H1 (cell line): ENCODE measurements at regions not wholly inside any gene's neighbourhood (a gene's known extent, or its start where the extent isn't known, plus 50 kb on each side); places are given as distances from the start of the nearest gene placed in this dataset.

Source experiments
- CTCF ChIA-PET: fragments of 300-600 bp; sonication (Branson Sonifier 250); formaldehyde crosslinking; loops from one replicate; lab custom pipeline; 2021; ENCODE audit not compliant: partially characterized antibody; lab: Charles Lee
- POLR2A ChIA-PET: fragments of 300-600 bp; sonication (Branson Sonifier 250); formaldehyde crosslinking; loops from one replicate; lab custom pipeline; 2021; ENCODE audit warnings: inconsistent platforms; ENCODE audit not compliant: partially characterized antibody; lab: Charles Lee
- DNase-seq, 2 experiments: peaks; one replicate each; pipeline versions ENCODE4 v3.0.0 to v3.0.0-alpha.2; 2010 to 2022; ENCODE audit warnings: low spot score in 2 of 2, low read depth in 1 of 2, mixed read lengths in 1 of 2
- FAIRE-seq: peaks from 2 replicates; lab custom pipeline; 2011; peaks lifted over from hg19 to GRCh38; lab: Jason Lieb, UNC
- H2AFZ ChIP-seq: 2 replicates; pipeline ENCODE4 v1.8.1; 2012; ENCODE audit warnings: low read length, inconsistent platforms
- H2AK5ac ChIP-seq: 2 replicates; pipeline ENCODE4 v1.6.1; 2013; ENCODE audit warnings: low read depth, low read length
- H2BK120ac ChIP-seq: replicated peaks from 2 replicates; pipeline ENCODE3; 2013; ENCODE audit warnings: low read depth, low read length, inconsistent platforms
- H2BK12ac ChIP-seq: 2 replicates; pipeline ENCODE4 v1.6.1; 2013; ENCODE audit warnings: low read depth, low read length
- H2BK15ac ChIP-seq: 2 replicates; pipeline ENCODE4 v1.6.1; 2013; ENCODE audit warnings: low read length
- H2BK20ac ChIP-seq: 2 replicates; pipeline ENCODE4 v1.6.1; 2013; ENCODE audit warnings: low read length
- H2BK5ac ChIP-seq: 2 replicates; pipeline ENCODE4 v1.6.1; 2013; ENCODE audit warnings: low read depth, low read length
- H3K14ac ChIP-seq: 2 replicates; pipeline ENCODE4 v1.6.1; 2013; ENCODE audit warnings: inconsistent platforms; ENCODE audit not compliant: insufficient read length
- H3K18ac ChIP-seq: 2 replicates; pipeline ENCODE4 v1.6.1; 2013; ENCODE audit warnings: low read length; ENCODE audit errors: extremely low read depth
- H3K23ac ChIP-seq: 2 replicates; pipeline ENCODE4 v1.6.1; 2013; ENCODE audit warnings: inconsistent platforms; ENCODE audit not compliant: insufficient read length
- H3K23me2 ChIP-seq: 2 replicates; pipeline ENCODE4 v1.6.1; 2013; ENCODE audit warnings: low read depth, low read length
- H3K27ac ChIP-seq: 2 replicates; pipeline ENCODE4 v1.6.1; 2011; ENCODE audit warnings: low read depth, low read length, inconsistent platforms
- H3K27me3 ChIP-seq, 4 experiments: replicated peaks in 1 of 4; 1 replicate in 1 of 4; 2 replicates in 3 of 4; pipeline versions ENCODE4 v1.6.1 to v1.8.1; 2011 to 2013; ENCODE audit warnings: low read length in 3 of 4, mild to moderate bottlenecking in 3 of 4, inconsistent platforms in 2 of 4, mixed read lengths in 2 of 4, moderate library complexity in 1 of 4; ENCODE audit not compliant: control insufficient read depth in 3 of 4, insufficient read depth in 3 of 4; ENCODE audit errors: extremely low read depth in 1 of 4
- H3K36me3 ChIP-seq, 4 experiments: 2 replicates each; pipeline versions ENCODE4 v1.6.1 to v1.8.1; 2011 to 2013; ENCODE audit warnings: mild to moderate bottlenecking in 4 of 4, low read length in 3 of 4, moderate library complexity in 2 of 4, control low read depth in 1 of 4, inconsistent platforms in 1 of 4; ENCODE audit not compliant: insufficient read depth in 4 of 4, control insufficient read depth in 2 of 4
- H3K4ac ChIP-seq: replicated peaks from 2 replicates; pipeline ENCODE3; 2013; ENCODE audit warnings: low read length, low read depth, mixed read lengths, inconsistent platforms; ENCODE audit not compliant: insufficient read length
- H3K4me1 ChIP-seq, 4 experiments: replicated peaks in 1 of 4; 1 replicate in 1 of 4; 2 replicates in 3 of 4; pipeline versions ENCODE4 v1.6.1 to v1.8.1; 2011 to 2013; ENCODE audit warnings: low read length in 3 of 4, inconsistent platforms in 2 of 4, mixed read lengths in 1 of 4; ENCODE audit not compliant: insufficient read depth in 4 of 4, control insufficient read depth in 3 of 4
- H3K4me2 ChIP-seq, 2 experiments: 2 replicates each; pipeline versions ENCODE4 v1.6.1 to v1.8.1; 2011 to 2013; ENCODE audit warnings: low read depth in 2 of 2, low read length in 2 of 2, control low read depth in 1 of 2, inconsistent platforms in 1 of 2, mild to moderate bottlenecking in 1 of 2; ENCODE audit not compliant: insufficient read depth in 1 of 2
- H3K4me3 ChIP-seq, 4 experiments: fragments of 200-600, 300-600 bp in 1 of 4; sonication (generic), shearing (Covaris generic), sonication (Bioruptor Twin) in 1 of 4; 2 replicates each; pipeline versions ENCODE4 v1.5.1 to v1.8.1; 2011 to 2016; ENCODE audit warnings: low read length in 4 of 4, low read depth in 3 of 4, control low read depth in 2 of 4, inconsistent platforms in 2 of 4, mild to moderate bottlenecking in 2 of 4, mixed read lengths in 1 of 4, moderate library complexity in 1 of 4; ENCODE audit not compliant: insufficient read depth in 2 of 4; ENCODE audit errors: extremely low read depth in 1 of 4
- H3K56ac ChIP-seq: replicated peaks from 2 replicates; pipeline ENCODE3; 2013; ENCODE audit warnings: low read depth, mild to moderate bottlenecking, mixed read lengths, low read length, inconsistent platforms; ENCODE audit not compliant: insufficient read length
- H3K79me1 ChIP-seq: 2 replicates; pipeline ENCODE4 v1.6.1; 2013; ENCODE audit warnings: low read depth, low read length, control low read depth
- H3K79me2 ChIP-seq, 2 experiments: 2 replicates each; pipeline versions ENCODE4 v1.6.1 to v1.8.1; 2012 to 2013; ENCODE audit warnings: low read length in 2 of 2, mild to moderate bottlenecking in 2 of 2, inconsistent platforms in 1 of 2; ENCODE audit not compliant: insufficient read depth in 2 of 2, control insufficient read depth in 1 of 2
- H3K9ac ChIP-seq, 4 experiments: replicated peaks in 1 of 4; 1 replicate in 1 of 4; 2 replicates in 3 of 4; pipeline versions ENCODE4 v1.6.1 to v1.8.1; 2011 to 2013; ENCODE audit warnings: low read depth in 3 of 4, low read length in 3 of 4, control low read depth in 2 of 4, mild to moderate bottlenecking in 2 of 4, moderate library complexity in 2 of 4, inconsistent platforms in 1 of 4; ENCODE audit errors: extremely low read depth in 1 of 4
- H3K9me3 ChIP-seq, 2 experiments: 2 replicates each; pipeline versions ENCODE4 v1.6.1 to v1.8.1; 2012 to 2013; ENCODE audit warnings: mild to moderate bottlenecking in 2 of 2, moderate library complexity in 2 of 2, control low read depth in 1 of 2, inconsistent platforms in 1 of 2, low read depth in 1 of 2, low read length in 1 of 2, mixed read lengths in 1 of 2; ENCODE audit not compliant: insufficient read depth in 2 of 2
- H4K20me1 ChIP-seq, 2 experiments: replicated peaks in 1 of 2; 2 replicates each; pipeline versions ENCODE3 to v1.8.1; 2011 to 2013; ENCODE audit warnings: inconsistent platforms in 2 of 2, low read length in 2 of 2, mild to moderate bottlenecking in 1 of 2; ENCODE audit not compliant: insufficient read depth in 2 of 2, control insufficient read depth in 1 of 2
- H4K5ac ChIP-seq: 2 replicates; pipeline ENCODE4 v1.6.1; 2013; ENCODE audit warnings: low read length, low read depth, mixed read lengths, inconsistent platforms; ENCODE audit not compliant: insufficient read length
- H4K8ac ChIP-seq: 2 replicates; pipeline ENCODE4 v1.8.0; 2013; ENCODE audit warnings: mild to moderate bottlenecking, moderate library complexity, low read length, inconsistent platforms; ENCODE audit not compliant: insufficient read depth; ENCODE audit errors: extremely low read depth
- H4K91ac ChIP-seq: replicated peaks from 2 replicates; pipeline ENCODE3; 2013; ENCODE audit warnings: low read length, mixed read lengths, inconsistent platforms; ENCODE audit not compliant: insufficient read length
- ATF2 ChIP-seq: IDR thresholded peaks from 2 replicates; pipeline ENCODE4 v1.6.1; 2012; ENCODE audit warnings: low read length, inconsistent platforms
- CEBPB ChIP-seq: IDR thresholded peaks from 2 replicates; pipeline ENCODE4 v1.6.1; 2012; ENCODE audit warnings: low read depth, low read length
- EP300 ChIP-seq, 2 experiments: IDR thresholded peaks; 1 replicate in 1 of 2; 2 replicates in 1 of 2; pipeline ENCODE4 v1.6.1; 2011 to 2012; ENCODE audit warnings: low read depth in 2 of 2, low read length in 2 of 2, mild to moderate bottlenecking in 2 of 2, borderline replicate concordance in 1 of 2, inconsistent platforms in 1 of 2, moderate library complexity in 1 of 2
- GABPA ChIP-seq: IDR thresholded peaks from 2 replicates; pipeline ENCODE4 v1.6.1; 2011; ENCODE audit warnings: mild to moderate bottlenecking, low read length, moderate library complexity, borderline replicate concordance; ENCODE audit not compliant: insufficient read depth
- KDM1A ChIP-seq: fragments of 200-600, 300-600 bp; sonication (generic); IDR thresholded peaks from 2 replicates; pipeline ENCODE4 v1.7.1; 2016; ENCODE audit warnings: mild to moderate bottlenecking, low read length, borderline replicate concordance
- KDM4A ChIP-seq: IDR thresholded peaks from one replicate; pipeline ENCODE4 v1.7.1; 2012; ENCODE audit warnings: low read depth, mild to moderate bottlenecking, moderate library complexity, low read length, inconsistent platforms; ENCODE audit not compliant: severe bottlenecking
- KDM5A ChIP-seq: fragments of 200-600 bp; IDR thresholded peaks from 2 replicates; pipeline ENCODE4 v1.7.1; 2012; ENCODE audit warnings: mild to moderate bottlenecking, low read length, inconsistent platforms, mixed read lengths
- NANOG ChIP-seq: IDR thresholded peaks from 2 replicates; pipeline ENCODE4 v1.6.1; 2011; ENCODE audit warnings: low read length, low read depth, mild to moderate bottlenecking, inconsistent platforms; ENCODE audit not compliant: insufficient read depth, poor library complexity, severe bottlenecking
- PHF8 ChIP-seq: fragments of 200-600 bp; sonication (generic); conservative IDR thresholded peaks from 2 replicates; pipeline ENCODE4 v1.7.1; 2012; ENCODE audit warnings: low read depth, mild to moderate bottlenecking, inconsistent platforms, low read length, moderate library complexity
- SIN3A ChIP-seq, 2 experiments: IDR thresholded peaks in 1 of 2; conservative IDR thresholded peaks in 1 of 2; 2 replicates each; pipeline ENCODE4 v1.6.1; 2011 to 2012; ENCODE audit warnings: low read length in 2 of 2, improper control_type of control experiment in 1 of 2, low read depth in 1 of 2, mild to moderate bottlenecking in 1 of 2
- TAF1 ChIP-seq: IDR thresholded peaks from 2 replicates; pipeline ENCODE4 v1.6.1; 2011; ENCODE audit warnings: mild to moderate bottlenecking, low read depth, low read length
- TCF12 ChIP-seq: IDR thresholded peaks from 2 replicates; pipeline ENCODE4 v1.6.1; 2011; ENCODE audit warnings: low read depth, mild to moderate bottlenecking, low read length
- WGBS, 2 experiments: shearing (Covaris generic) in 1 of 2; methylation state at CpG; one replicate each; pipeline versions ENCODE4 v1.1.6 to v1.1.7; 2013 to 2015; ENCODE audit warnings: low lambda C conversion rate in 2 of 2, mixed read lengths in 2 of 2, inconsistent platforms in 1 of 2, low coverage in 1 of 2, missing lambda C conversion rate in 1 of 2; ENCODE audit not compliant: insufficient replicate concordance in 2 of 2, insufficient coverage in 1 of 2, insufficient read length in 1 of 2; ENCODE audit errors: extremely low coverage in 1 of 2, missing lambda C conversion rate in 1 of 2; 5-methylcytosine and 5-hydroxymethylcytosine counted together

- H3K14ac ChIP-seq: no peak overlapping the region
- H2BK15ac ChIP-seq: no peak overlapping the region
- no peaks in the 10 kb centered on the region for H3K36me3 ChIP-seq
- no peak overlapping the region for H2AFZ ChIP-seq
- no peak overlapping the region for H2BK5ac ChIP-seq
- no peak overlapping the region for H3K9ac ChIP-seq
- H2AK5ac ChIP-seq: no peak overlapping the region
- no peak overlapping the region for H3K27ac ChIP-seq
- no peaks in the 10 kb centered on the region for H4K20me1 ChIP-seq
- WGBS, 2 experiments: 89% methylated on average over 11 of the region's 15 CpGs; no CpG with 5 or more reads in 1 of the 2 experiments
- H3K18ac ChIP-seq: no peak overlapping the region
- FAIRE-seq: no peak
- no peak overlapping the region for H4K91ac ChIP-seq
- no peaks in the 10 kb centered on the region for H3K23me2 ChIP-seq
- POLR2A ChIA-PET: no interaction called here
- no peaks in the 10 kb centered on the region for H3K27me3 ChIP-seq
- no peaks in the 10 kb centered on the region for H3K79me2 ChIP-seq
- no peak for DNase-seq
- H4K5ac ChIP-seq: no peak overlapping the region
- H3K56ac ChIP-seq: no peak overlapping the region
- H3K9me3 ChIP-seq: no peaks in the 10 kb centered on the region
- no peak overlapping the region for H3K4me3 ChIP-seq
- H3K23ac ChIP-seq: no peak overlapping the region
- no peaks in the 10 kb centered on the region for H3K79me1 ChIP-seq
- H2BK120ac ChIP-seq: no peak overlapping the region
- no peak overlapping the region for H4K8ac ChIP-seq
- H2BK12ac ChIP-seq: no peak overlapping the region
- H3K4ac ChIP-seq: no peak overlapping the region
- no peak overlapping the region for H3K4me2 ChIP-seq
- CTCF ChIA-PET: interaction anchor here (0.8 to 2.5 kb wide), 13 partner anchors 10 to 512 kb away, joined by 3 to 8 read pairs (median 3); no protein-coding TSS in a partner anchor
- no peak overlapping the region for H2BK20ac ChIP-seq
- H3K4me1 ChIP-seq: no peaks in the 10 kb centered on the region
- no peak for TF ChIP-seq ATF2
- no peak for TF ChIP-seq PHF8
- TF ChIP-seq CEBPB: no peak
- TF ChIP-seq KDM5A: no peak
- no peak for TF ChIP-seq KDM1A
- no peak for TF ChIP-seq EP300 (IDR thresholded peaks at IDR 0.05; ENCODE audit: borderline replicate concordance in 1 of 2, low read depth in 2 of 2, low read length in 2 of 2)
- TF ChIP-seq SIN3A (conservative IDR thresholded peaks at IDR 0.05 in 1 of 2, IDR thresholded peaks at IDR 0.05 in 1 of 2; ENCODE audit: low read depth in 1 of 2, low read length in 2 of 2): no peak
- TF ChIP-seq TAF1: no peak
- no peak for TF ChIP-seq TCF12
- no peak for TF ChIP-seq NANOG
- no peak for TF ChIP-seq KDM4A
- TF ChIP-seq GABPA: no peak
Observed at GRCh38 chrX:39476604-39477021, 621.1 kb downstream of the BCOR start.
